SH-SY5Y (cell line): ENCODE measurements at regions not wholly inside any gene's neighbourhood (a gene's known extent, or its start where the extent isn't known, plus 50 kb on each side); places are given as distances from the start of the nearest gene placed in this dataset.

Experiments
- GATA2 ChIP-seq: IDR thresholded peaks from 2 replicates; pipeline ENCODE4 v1.6.1; 2011; ENCODE audit warnings: mild to moderate bottlenecking, low read depth, low read length
- GATA3 ChIP-seq: IDR thresholded peaks from 2 replicates; pipeline ENCODE4 v1.6.1; 2011; ENCODE audit warnings: low read depth, mild to moderate bottlenecking, low read length, moderate library complexity

GRCh38 chr6:82818727-82819126, 246.9 kb downstream of the UBE3D start:
- TF ChIP-seq GATA2, result no peak
- TF ChIP-seq GATA3, result no peak
